Adrenal gland (tissue), 9 donors: ENCODE measurements at regions not wholly inside any gene's neighbourhood (a gene's known extent, or its start where the extent isn't known, plus 50 kb on each side); places are given as distances from the start of the nearest gene placed in this dataset.
A peak's percentile ranks its signal among the peaks of the same experiment; 100 is the strongest.

Experiments used
- DNase-seq, 7 donors: peaks; one replicate each; pipeline ENCODE4 v3.0.0-alpha.2; 2019 to 2020
- H3K27ac ChIP-seq, 5 donors: fragments of 200-600 bp; sonication (generic) in 4 of 5; 1 replicate in 3 of 5; 2 replicates in 2 of 5; pipeline versions ENCODE4 v1.5.1 to v1.8.0; 2016 to 2020; ENCODE audit warnings: mild to moderate bottlenecking in 1 of 5
- H3K27me3 ChIP-seq: fragments of 200-600 bp; 2 replicates; pipeline ENCODE4 v1.8.0; 2021
- H3K36me3 ChIP-seq, 2 donors: fragments of 200-600 bp; replicated peaks in 1 of 2; 1 replicate in 1 of 2; 2 replicates in 1 of 2; pipeline versions ENCODE4 v1.5.1 to v1.8.0; 2018 to 2022
- H3K4me1 ChIP-seq, 2 donors: fragments of 200-600 bp; replicated peaks in 1 of 2; 1 replicate in 1 of 2; 2 replicates in 1 of 2; pipeline versions ENCODE4 v1.5.1 to v1.8.0; 2018 to 2021
- H3K4me3 ChIP-seq, 4 donors: fragments of 200-600 bp; sonication (generic) in 3 of 4; one replicate each; pipeline ENCODE4 v1.5.1; 2016 to 2018
- H3K9me3 ChIP-seq, 3 donors: fragments of 200-600 bp; sonication (generic) in 1 of 3; replicated peaks in 1 of 3; 1 replicate in 2 of 3; 2 replicates in 1 of 3; pipeline versions ENCODE4 v1.5.1 to v1.8.0; 2016 to 2021
- CTCF ChIP-seq, 6 experiments: fragments of 450-650 bp in 4 of 6; fragments of 200-600 bp in 2 of 6; sonication (generic) in 1 of 6; IDR thresholded peaks; 1 replicate in 5 of 6; 2 replicates in 1 of 6; pipeline versions ENCODE4 v1.5.1 to v1.8.0; 2016 to 2021; ENCODE audit warnings: antibody characterized with exemption in 6 of 6, mild to moderate bottlenecking in 2 of 6, moderate library complexity in 1 of 6
- POLR2A ChIP-seq, 2 donors: fragments of 450-650 bp; IDR thresholded peaks; one replicate each; pipeline ENCODE4 v1.6.1; 2017; ENCODE audit warnings: antibody characterized with exemption in 2 of 2, mild to moderate bottlenecking in 2 of 2, moderate library complexity in 1 of 2
- WGBS, 4 donors: extraction: QIAGEN DNeasy Blood & Tissue Kit in 2 of 4; methylation state at CpG; one replicate each; pipeline versions ENCODE4 v1.1.5 to v1.1.7; 2013 to 2017; 5-methylcytosine and 5-hydroxymethylcytosine counted together
- intact Hi-C, 2 donors: fragments of 100-400 bp; cut with DNase I; formaldehyde crosslinking; loops; one replicate each; pipeline versions ENCODE4 v1.14.1 to v1.15.0; 2022 to 2023
- donor health status: healthy with polysubstance abuse.
- donor health status: Bipolar disorder and iron deficiency.
- donor health status: DM: yes; HTN: yes; CAD: no.
- donor health status: DM: no; HTN: no; CAD: no.
- donor health status: DM: no; HTN: no; CAD: no.

GRCh38 chr12:105741786-105742566, 396.8 kb downstream of the NUAK1 start:
- 54 to 58% (median 56%) methylated on average over 9 of the region's 9 CpGs for WGBS, 4 donors
- Histone ChIP-seq H3K27ac (peak overlapping the region in 2 of 5 donors; percentile 27 to 36), H3K4me3 (no peak overlapping the region), H3K36me3 (no peaks in the 10 kb centered on the region), H3K27me3 (no peaks in the 10 kb centered on the region), H3K9me3 (no peaks in the 10 kb centered on the region), H3K4me1 (peaks cover 4 to 18% of the 10 kb centered on the region in 2 donors)
- intact Hi-C loops: no loop called here
- peak in 3 of 7 donors; percentile 17 to 25 (median 23) for DNase-seq
- TF ChIP-seq POLR2A (IDR thresholded peaks at IDR 0.05): no peak
- no peak for TF ChIP-seq CTCF (IDR thresholded peaks at IDR 0.05)

- Histone ChIP-seq H3K4me1 (peaks cover 4 to 18% of the 10 kb centered on the region in 2 donors), H3K9me3 (no peaks in the 10 kb centered on the region), H3K4me3 (no peak overlapping the region), H3K36me3 (no peaks in the 10 kb centered on the region), H3K27me3 (no peaks in the 10 kb centered on the region), H3K27ac (peak overlapping the region in 2 of 5 donors; percentile 17 to 34)
- DNase-seq: no peak
- no peak for TF ChIP-seq CTCF (IDR thresholded peaks at IDR 0.05)
- TF ChIP-seq POLR2A (IDR thresholded peaks at IDR 0.05): no peak
- intact Hi-C loops: no loop called here
- 74 to 96% (median 82%) methylated on average over 3 of the region's 3 CpGs for WGBS, 4 donors
These were observed 396.2 kb downstream of the NUAK1 start for GRCh38 chr12:105742567-105742874.

GRCh38 chr12:105744371-105745058, 394.2 kb downstream of the NUAK1 start:
- no peak overlapping the region for H3K27ac ChIP-seq
- 88 to 99% (median 91%) methylated on average over 4 of the region's 4 CpGs for WGBS, 4 donors

More at GRCh38 chr12:105744371-105745058, 394.2 kb downstream of the NUAK1 start:
- intact Hi-C loops: no loop called here
- Histone ChIP-seq H3K4me3 (no peak overlapping the region), H3K4me1 (peaks cover 4 to 18% of the 10 kb centered on the region in 2 donors), H3K36me3 (no peaks in the 10 kb centered on the region), H3K9me3 (no peaks in the 10 kb centered on the region), H3K27me3 (no peaks in the 10 kb centered on the region)
- TF ChIP-seq POLR2A (IDR thresholded peaks at IDR 0.05): no peak
- no peak for TF ChIP-seq CTCF (IDR thresholded peaks at IDR 0.05)
- no peak for DNase-seq
